ENCODE measurements at regions not wholly inside any gene's neighbourhood (a gene's known extent, or its start where the extent isn't known, plus 50 kb on each side); places are given as distances from the start of the nearest gene placed in this dataset.

DNA sequence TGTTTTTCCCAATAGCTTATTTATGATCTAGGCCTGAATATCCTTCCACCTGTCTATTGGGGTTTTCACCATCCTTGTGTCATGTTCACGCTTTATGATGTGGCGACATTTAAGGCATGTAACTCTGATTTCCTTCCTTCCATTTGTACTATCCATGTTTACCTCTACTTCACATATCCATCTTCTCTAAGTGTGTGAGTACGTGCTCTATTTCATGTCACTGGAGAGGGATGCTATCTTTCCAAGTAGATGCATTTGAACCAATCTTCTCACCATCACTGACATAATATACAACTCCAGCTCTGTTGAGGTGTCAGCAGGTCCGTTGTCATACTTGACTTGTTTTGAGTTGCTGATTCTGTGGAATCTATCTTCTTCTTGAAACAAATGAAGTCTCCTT, 283.2 kb downstream of the PTBP2 start:
- TF ChIP-seq, protein P1, sequence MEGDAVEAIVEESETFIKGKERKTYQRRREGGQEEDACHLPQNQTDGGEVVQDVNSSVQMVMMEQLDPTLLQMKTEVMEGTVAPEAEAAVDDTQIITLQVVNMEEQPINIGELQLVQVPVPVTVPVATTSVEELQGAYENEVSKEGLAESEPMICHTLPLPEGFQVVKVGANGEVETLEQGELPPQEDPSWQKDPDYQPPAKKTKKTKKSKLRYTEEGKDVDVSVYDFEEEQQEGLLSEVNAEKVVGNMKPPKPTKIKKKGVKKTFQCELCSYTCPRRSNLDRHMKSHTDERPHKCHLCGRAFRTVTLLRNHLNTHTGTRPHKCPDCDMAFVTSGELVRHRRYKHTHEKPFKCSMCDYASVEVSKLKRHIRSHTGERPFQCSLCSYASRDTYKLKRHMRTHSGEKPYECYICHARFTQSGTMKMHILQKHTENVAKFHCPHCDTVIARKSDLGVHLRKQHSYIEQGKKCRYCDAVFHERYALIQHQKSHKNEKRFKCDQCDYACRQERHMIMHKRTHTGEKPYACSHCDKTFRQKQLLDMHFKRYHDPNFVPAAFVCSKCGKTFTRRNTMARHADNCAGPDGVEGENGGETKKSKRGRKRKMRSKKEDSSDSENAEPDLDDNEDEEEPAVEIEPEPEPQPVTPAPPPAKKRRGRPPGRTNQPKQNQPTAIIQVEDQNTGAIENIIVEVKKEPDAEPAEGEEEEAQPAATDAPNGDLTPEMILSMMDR (IDR thresholded peaks at IDR 0.05; ENCODE audit: control extremely low read depth, extremely low read depth, low read depth, missing control alignments) = no peak
- DNase-seq (ENCODE audit: extremely low spot score) = no peak
- CTCF ChIA-PET = interaction anchor here (0.9 to 1.7 kb wide), 4 partner anchors 11 to 28 kb away, joined by 4 read pairs; no protein-coding TSS in a partner anchor
- POLR2A ChIA-PET = no interaction called here

DNA sequence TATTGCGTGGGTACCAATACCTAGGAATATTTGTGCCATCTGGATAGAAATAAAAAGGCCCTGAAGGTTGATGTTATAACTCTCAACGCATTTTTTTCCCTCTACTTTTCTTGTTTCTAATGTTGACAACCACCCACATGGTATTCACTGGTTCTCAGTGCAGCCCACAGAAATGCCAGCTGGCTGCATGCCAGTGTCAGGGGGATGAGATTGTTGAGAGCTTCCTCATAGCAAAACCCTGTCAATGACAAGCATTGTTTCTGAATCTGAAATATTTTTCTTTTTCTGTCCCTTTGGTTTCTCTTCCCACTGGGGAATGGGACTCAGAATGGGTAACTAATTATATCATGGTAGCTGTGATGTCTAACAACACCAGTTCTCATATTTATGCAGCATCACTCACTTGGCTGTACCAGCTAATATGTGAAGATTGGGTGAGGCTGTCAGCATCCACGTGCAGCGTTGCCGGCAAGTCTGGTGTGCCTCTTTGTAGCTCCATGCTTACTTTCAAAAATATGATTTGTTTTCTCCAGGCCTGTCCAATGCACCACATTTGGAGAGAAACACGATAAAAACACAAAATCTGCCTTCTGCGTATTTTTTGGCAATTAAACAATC, 284.6 kb downstream of the PTBP2 start:
- ChIA-PET CTCF (interaction anchor here (0.8 to 1.4 kb wide), 3 partner anchors 8 to 62 kb away, joined by 3 to 4 read pairs (median 3); no protein-coding TSS in a partner anchor), POLR2A (no interaction called here)
- no peak for DNase-seq (ENCODE audit: extremely low spot score)
- TF ChIP-seq, protein P1 (IDR thresholded peaks at IDR 0.05; ENCODE audit: control extremely low read depth, extremely low read depth, low read depth, missing control alignments) = no peak

DNA sequence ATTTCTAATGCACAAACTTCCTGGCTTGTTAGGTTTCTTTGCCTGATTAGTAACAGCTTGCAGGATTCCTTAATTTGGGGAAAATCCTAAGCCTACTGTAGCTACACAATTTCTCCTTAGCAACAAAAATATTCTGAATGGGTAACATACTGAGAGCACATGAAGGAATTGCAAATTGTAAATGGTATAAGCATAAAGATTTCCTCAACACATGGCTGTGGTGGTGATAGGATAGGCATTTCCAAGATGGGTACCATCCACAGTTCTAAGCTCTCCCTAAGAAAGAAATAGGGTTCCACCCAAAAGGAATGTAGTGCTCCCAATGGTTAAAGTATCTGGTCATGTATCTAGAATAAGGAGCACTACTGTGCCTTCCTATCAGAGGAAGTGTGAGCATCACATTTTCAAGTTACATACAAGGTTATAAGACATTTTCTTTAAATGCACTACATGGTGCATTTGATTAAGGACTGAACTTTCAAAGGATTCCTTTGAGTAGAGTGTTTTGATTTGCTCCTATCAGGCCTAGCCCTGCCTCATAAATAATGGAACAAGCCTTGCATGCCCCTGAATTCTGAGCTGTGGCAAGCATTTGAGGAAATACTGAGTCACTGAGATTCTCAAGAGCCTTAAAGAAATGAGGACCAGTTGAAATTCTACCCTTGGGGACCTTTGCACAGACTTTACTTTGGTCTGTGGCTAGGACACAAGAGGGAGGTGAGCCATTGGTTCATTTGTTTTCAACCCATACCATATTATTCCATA, 286.4 kb downstream of the PTBP2 start:
- ChIA-PET POLR2A (no interaction called here), CTCF (no interaction called here)
- TF ChIP-seq, protein P1 (IDR thresholded peaks at IDR 0.05; ENCODE audit: control extremely low read depth, extremely low read depth, low read depth, missing control alignments) = no peak
- no peak for DNase-seq (ENCODE audit: extremely low spot score)

DNA sequence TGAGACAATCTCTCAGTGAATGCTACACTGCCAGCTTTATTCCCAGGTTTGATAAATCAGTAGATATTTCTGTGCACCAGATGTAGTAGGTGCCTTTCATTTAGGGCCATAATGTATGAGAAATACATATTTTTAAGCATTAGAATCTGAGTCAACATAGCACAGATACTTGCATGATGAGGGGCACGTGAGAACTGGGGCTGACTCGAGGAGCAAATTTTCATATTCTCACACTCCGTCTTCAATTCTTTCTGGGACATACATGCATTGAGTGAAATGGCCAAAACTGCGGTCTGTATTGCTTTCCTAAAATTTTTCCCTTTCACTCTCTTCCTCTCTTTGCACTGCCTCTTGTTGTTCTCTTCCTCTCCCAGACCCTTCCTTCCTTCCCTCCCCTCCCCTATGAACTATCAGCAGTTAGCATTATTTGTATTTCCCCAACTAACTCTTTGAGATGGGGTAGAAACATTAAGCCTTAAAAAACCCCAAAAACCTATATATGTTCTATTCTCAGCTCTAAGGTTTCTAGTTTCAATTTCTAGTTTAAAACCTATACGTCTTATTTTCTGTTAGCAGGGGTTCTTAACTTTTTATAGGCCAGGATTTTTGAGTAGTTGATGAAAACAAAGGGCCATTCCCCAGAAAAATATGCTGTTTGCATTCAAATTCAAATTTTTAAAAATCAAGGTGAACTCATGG, 289.1 kb downstream of the PTBP2 start:
- TF ChIP-seq, protein P1 (IDR thresholded peaks at IDR 0.05; ENCODE audit: control extremely low read depth, extremely low read depth, low read depth, missing control alignments) = no peak
- CTCF ChIA-PET = no interaction called here
- POLR2A ChIA-PET = no interaction called here
- no peak for DNase-seq (ENCODE audit: extremely low spot score)

DNA sequence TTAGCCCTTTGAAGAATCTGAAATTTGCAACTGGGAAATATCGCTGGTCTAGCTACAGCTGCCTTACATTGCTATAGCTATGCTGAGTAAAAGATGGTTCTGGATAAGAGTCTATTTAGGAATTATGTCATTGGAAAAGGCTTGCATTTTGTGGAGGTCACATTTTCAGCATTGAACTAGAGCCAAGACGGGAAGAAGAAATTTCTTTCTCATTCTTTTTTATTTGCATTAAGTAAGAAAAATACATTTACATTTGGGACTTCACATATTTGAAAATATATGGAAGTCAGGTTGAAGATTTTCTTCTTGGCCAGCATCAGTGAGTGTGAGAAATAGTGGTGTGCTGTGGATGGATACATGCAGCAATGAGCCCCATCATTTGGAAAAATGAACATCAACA, 291.6 kb downstream of the PTBP2 start:
- ChIA-PET CTCF (interaction anchor here (0.9 to 1.5 kb wide), 2 partner anchors 9 to 33 kb away, joined by 3 read pairs; no protein-coding TSS in a partner anchor), POLR2A (no interaction called here)
- DNase-seq (ENCODE audit: extremely low spot score) = no peak
- TF ChIP-seq, protein P1 (IDR thresholded peaks at IDR 0.05; ENCODE audit: control extremely low read depth, extremely low read depth, low read depth, missing control alignments) = no peak

DNA sequence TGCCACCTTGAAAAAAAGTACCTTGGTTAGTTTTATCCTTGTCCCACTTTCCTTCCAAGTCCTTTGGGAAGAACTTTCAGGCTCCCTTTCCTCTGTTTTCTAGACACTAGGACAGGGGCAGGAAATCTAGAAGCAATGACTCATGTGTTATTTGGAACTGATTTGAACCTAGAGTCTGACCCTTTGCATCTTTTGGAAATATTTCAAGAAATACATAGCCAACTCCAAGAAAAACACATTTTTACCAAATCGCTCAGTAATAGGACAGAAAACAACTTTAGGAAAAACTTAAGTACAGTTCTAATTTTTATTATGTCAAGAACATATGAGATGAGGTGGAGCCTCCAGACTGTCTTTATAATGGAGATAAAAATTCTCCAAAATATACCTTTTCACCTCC, 292.4 kb downstream of the PTBP2 start:
- TF ChIP-seq, protein P1 (IDR thresholded peaks at IDR 0.05; ENCODE audit: control extremely low read depth, extremely low read depth, low read depth, missing control alignments) = no peak
- no peak for DNase-seq (ENCODE audit: extremely low spot score)
- ChIA-PET POLR2A (no interaction called here), CTCF (interaction anchor here (0.9 to 1.5 kb wide), 3 partner anchors 10 to 45 kb away, joined by 3 read pairs; no protein-coding TSS in a partner anchor)

Measured in GM10248 (cell line).